ENCODE measurements at regions not wholly inside any gene's neighbourhood (a gene's known extent, or its start where the extent isn't known, plus 50 kb on each side); places are given as distances from the start of the nearest gene placed in this dataset.
A peak's percentile ranks its signal among the peaks of the same experiment; 100 is the strongest.

GRCh38 chr6:167652042-167652700 lies 174.5 kb upstream of the AFDN start:
- Histone ChIP-seq H3K9me3 (no peaks in the 10 kb centered on the region), H3K36me3 (no peaks in the 10 kb centered on the region), H3K27me3 (no peaks in the 10 kb centered on the region), H3K27ac (no peak overlapping the region), H3K4me3 (no peak overlapping the region), H3K4me1 (no peaks in the 10 kb centered on the region)
- no peak for TF ChIP-seq CTCF (IDR thresholded peaks at IDR 0.05)
- intact Hi-C loops (cut with DNase I), result no loop called here
- ATAC-seq, result no peak
- DNase-seq, result no peak

- no peaks in the 10 kb centered on the region for H3K27me3 ChIP-seq
- H3K9me3 ChIP-seq, result no peaks in the 10 kb centered on the region
- H3K36me3 ChIP-seq, result no peaks in the 10 kb centered on the region
- intact Hi-C loops (cut with DNase I), result no loop called here
- no peak overlapping the region for H3K27ac ChIP-seq
- H3K4me3 ChIP-seq, result no peak overlapping the region
- ATAC-seq, result peak; percentile 30
- no peaks in the 10 kb centered on the region for H3K4me1 ChIP-seq
- TF ChIP-seq CTCF (IDR thresholded peaks at IDR 0.05), result no peak
- DNase-seq, result no peak
Observed at GRCh38 chr6:167652701-167653095, 174.0 kb upstream of the AFDN start.

- DNase-seq (no peak), ATAC-seq (no peak)
- TF ChIP-seq CTCF (IDR thresholded peaks at IDR 0.05), result no peak
- Histone ChIP-seq H3K9me3 (no peaks in the 10 kb centered on the region), H3K4me1 (no peaks in the 10 kb centered on the region), H3K27me3 (no peaks in the 10 kb centered on the region), H3K36me3 (no peaks in the 10 kb centered on the region), H3K27ac (no peak overlapping the region), H3K4me3 (no peak overlapping the region)
- intact Hi-C loops (cut with DNase I), result no loop called here
Observed at GRCh38 chr6:167653561-167653960, 173.2 kb upstream of the AFDN start.

GRCh38 chr6:167654389-167654788 lies 172.3 kb upstream of the AFDN start:
- no peak for TF ChIP-seq CTCF (IDR thresholded peaks at IDR 0.05)
- Histone ChIP-seq H3K27ac (no peak overlapping the region), H3K9me3 (no peaks in the 10 kb centered on the region), H3K27me3 (no peaks in the 10 kb centered on the region), H3K4me1 (no peaks in the 10 kb centered on the region), H3K4me3 (no peak overlapping the region), H3K36me3 (no peaks in the 10 kb centered on the region)
- DNase-seq (no peak), ATAC-seq (no peak)
- intact Hi-C loops (cut with DNase I), result no loop called here

- H3K4me1 ChIP-seq, result no peaks in the 10 kb centered on the region
- no peak overlapping the region for H3K27ac ChIP-seq
- no peak overlapping the region for H3K4me3 ChIP-seq
- ATAC-seq (no peak), DNase-seq (no peak)
- TF ChIP-seq CTCF (IDR thresholded peaks at IDR 0.05), result no peak
- no peaks in the 10 kb centered on the region for H3K36me3 ChIP-seq
- intact Hi-C loops (cut with DNase I), result no loop called here
- H3K9me3 ChIP-seq, result no peaks in the 10 kb centered on the region
- no peaks in the 10 kb centered on the region for H3K27me3 ChIP-seq
Observed at GRCh38 chr6:167655174-167655821, 171.4 kb upstream of the AFDN start.

Measured in upper lobe of right lung (tissue), 1 donor.